ENCODE measurements at regions not wholly inside any gene's neighbourhood (a gene's known extent, or its start where the extent isn't known, plus 50 kb on each side); places are given as distances from the start of the nearest gene placed in this dataset.

DNA sequence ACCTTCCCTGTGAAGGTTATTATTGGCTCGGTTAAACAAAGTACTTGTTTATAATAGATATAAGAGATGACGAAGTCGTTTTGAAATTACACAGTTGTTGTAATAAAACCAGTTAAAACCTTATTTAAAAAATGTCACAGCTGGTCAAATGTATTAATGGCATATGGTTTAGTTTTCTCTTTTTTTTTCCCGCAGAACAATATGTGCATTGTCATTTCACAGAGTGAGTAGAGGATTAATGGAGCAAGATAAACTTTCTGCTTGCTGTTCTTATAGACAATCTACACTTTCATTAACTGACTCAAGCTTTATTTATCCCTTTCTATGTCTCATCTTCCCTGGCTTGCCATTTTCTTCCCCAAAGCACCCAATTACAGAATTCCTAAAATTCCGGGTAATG lies 404.3 kb upstream of the NPVF start:
- H3K4me3 ChIP-seq (replicated peaks; ENCODE audit: low read depth, low read length) = no peak overlapping the region
- DNase-seq (ENCODE audit: low read depth) = no peak
- TF ChIP-seq, protein P1, sequence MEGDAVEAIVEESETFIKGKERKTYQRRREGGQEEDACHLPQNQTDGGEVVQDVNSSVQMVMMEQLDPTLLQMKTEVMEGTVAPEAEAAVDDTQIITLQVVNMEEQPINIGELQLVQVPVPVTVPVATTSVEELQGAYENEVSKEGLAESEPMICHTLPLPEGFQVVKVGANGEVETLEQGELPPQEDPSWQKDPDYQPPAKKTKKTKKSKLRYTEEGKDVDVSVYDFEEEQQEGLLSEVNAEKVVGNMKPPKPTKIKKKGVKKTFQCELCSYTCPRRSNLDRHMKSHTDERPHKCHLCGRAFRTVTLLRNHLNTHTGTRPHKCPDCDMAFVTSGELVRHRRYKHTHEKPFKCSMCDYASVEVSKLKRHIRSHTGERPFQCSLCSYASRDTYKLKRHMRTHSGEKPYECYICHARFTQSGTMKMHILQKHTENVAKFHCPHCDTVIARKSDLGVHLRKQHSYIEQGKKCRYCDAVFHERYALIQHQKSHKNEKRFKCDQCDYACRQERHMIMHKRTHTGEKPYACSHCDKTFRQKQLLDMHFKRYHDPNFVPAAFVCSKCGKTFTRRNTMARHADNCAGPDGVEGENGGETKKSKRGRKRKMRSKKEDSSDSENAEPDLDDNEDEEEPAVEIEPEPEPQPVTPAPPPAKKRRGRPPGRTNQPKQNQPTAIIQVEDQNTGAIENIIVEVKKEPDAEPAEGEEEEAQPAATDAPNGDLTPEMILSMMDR (IDR thresholded peaks at IDR 0.05; ENCODE audit: low read length, missing control alignments) = no peak

GRCh38 chr7:25633426-25634036 lies 405.2 kb upstream of the NPVF start:
- no peak overlapping the region for H3K4me3 ChIP-seq (replicated peaks; ENCODE audit: low read depth, low read length)
- TF ChIP-seq, protein P1 (IDR thresholded peaks at IDR 0.05; ENCODE audit: low read length, missing control alignments) = no peak
- no peak for DNase-seq (ENCODE audit: low read depth)

DNA sequence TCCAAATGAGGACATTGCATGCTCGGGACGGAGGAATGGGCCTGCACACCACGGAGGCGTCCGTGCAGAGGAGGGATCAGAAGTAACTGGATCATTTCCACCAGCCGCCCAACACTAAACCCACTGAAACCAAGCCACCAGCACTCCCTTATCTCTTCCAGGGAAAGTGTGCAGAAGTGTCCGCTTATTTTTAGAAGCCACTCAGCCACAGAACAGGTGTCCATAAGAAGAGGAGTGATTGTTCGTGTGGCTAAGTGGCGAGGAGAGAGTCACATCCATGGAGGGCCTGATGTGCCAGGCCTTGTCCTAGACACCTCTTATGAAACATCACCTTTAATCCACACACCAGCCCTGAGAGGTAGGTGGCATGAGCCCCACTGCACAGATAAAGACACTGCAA lies 407.9 kb upstream of the NPVF start:
- TF ChIP-seq, protein P1 (IDR thresholded peaks at IDR 0.05; ENCODE audit: low read length, missing control alignments) = no peak
- H3K4me3 ChIP-seq (replicated peaks; ENCODE audit: low read depth, low read length) = no peak overlapping the region
- DNase-seq (ENCODE audit: low read depth) = no peak

- peak; percentile 11 for DNase-seq (ENCODE audit: low read depth)
- no peak overlapping the region for H3K4me3 ChIP-seq (replicated peaks; ENCODE audit: low read depth, low read length)
- TF ChIP-seq, protein P1 (IDR thresholded peaks at IDR 0.05; ENCODE audit: low read length, missing control alignments) = no peak
These were observed 408.6 kb upstream of the NPVF start for GRCh38 chr7:25636871-25637283.

DNA sequence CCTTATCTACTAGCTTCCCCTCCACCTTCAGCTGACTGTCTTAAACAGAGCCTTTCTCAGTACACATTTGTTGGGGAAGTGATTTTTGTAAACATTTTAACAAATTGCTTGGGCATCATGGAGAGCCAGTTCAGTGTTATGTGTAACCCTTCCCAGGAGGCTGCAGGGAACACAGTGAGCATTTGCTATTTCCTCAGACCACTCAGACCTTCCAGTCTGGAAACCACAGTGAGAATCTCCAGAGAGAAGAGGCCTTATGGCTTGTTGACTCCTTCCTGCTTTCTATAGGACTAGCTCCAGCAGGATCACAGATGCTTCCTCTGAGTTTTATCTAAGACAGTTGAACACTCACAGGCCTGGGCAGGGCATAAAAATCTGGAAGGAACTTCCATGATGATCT lies 409.8 kb upstream of the NPVF start:
- TF ChIP-seq, protein P1 (IDR thresholded peaks at IDR 0.05; ENCODE audit: low read length, missing control alignments) = no peak
- DNase-seq (ENCODE audit: low read depth) = no peak
- no peak overlapping the region for H3K4me3 ChIP-seq (replicated peaks; ENCODE audit: low read depth, low read length)

DNA sequence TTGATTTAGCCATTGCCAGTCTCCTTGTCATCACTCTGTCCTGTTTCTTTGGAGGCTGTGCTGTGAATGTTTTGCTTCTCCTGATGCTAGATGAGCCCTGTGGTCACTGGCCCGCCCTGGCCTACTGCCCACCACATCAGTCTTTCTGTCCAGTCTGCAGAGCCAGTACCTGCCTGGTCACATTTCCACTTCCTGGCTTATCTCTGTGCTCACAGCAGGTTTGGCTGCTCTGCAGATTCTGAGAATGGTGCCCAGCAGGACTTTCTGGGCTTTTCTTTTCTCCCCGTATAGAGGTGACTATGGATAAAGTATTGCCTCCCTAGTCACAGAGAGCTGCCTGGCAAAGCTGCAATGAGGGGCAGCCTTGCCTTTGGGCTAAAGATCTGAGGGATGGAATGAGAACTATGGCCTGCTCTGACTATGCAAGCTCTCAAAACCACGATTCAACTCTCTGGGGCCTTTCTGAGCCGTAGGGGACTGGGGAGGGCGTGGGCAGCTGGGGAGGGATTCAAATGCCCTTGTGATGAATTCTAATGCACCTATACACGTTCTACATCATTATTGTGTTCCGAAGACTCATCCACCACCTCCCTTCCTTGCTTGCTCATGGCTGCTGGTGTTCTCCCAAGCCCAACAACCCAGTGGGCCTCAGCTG lies 410.4 kb upstream of the NPVF start:
- DNase-seq (ENCODE audit: low read depth) = no peak
- no peak overlapping the region for H3K4me3 ChIP-seq (replicated peaks; ENCODE audit: low read depth, low read length)
- TF ChIP-seq, protein P1 (IDR thresholded peaks at IDR 0.05; ENCODE audit: low read length, missing control alignments) = no peak

- TF ChIP-seq, protein P1 (IDR thresholded peaks at IDR 0.05; ENCODE audit: low read length, missing control alignments) = no peak
- no peak for DNase-seq (ENCODE audit: low read depth)
- no peak overlapping the region for H3K4me3 ChIP-seq (replicated peaks; ENCODE audit: low read depth, low read length)
These were observed 414.6 kb upstream of the NPVF start for GRCh38 chr7:25642849-25643248.
